Spleen (tissue), 7 donors: ENCODE measurements at regions not wholly inside any gene's neighbourhood (a gene's known extent, or its start where the extent isn't known, plus 50 kb on each side); places are given as distances from the start of the nearest gene placed in this dataset.

Experiments used
- POLR2A ChIP-seq, 3 donors: fragments of 450-650 bp; IDR thresholded peaks; one replicate each; pipeline ENCODE4 v1.5.1; 2017; ENCODE audit warnings: antibody characterized with exemption in 3 of 3, mild to moderate bottlenecking in 1 of 3
- POLR2AphosphoS5 ChIP-seq, 3 donors: sonication (generic); formaldehyde crosslinking; IDR thresholded peaks; one replicate each; pipeline ENCODE4 v1.5.1; 2017; ENCODE audit warnings: antibody characterized with exemption in 3 of 3
- TF ChIP-seq, protein P1 (sequence below), 11 experiments: fragments of 200-600 bp in 7 of 11; fragments of 450-650 bp in 4 of 11; sonication (generic) in 4 of 11; IDR thresholded peaks in 8 of 11; conservative IDR thresholded peaks in 3 of 11; 1 replicate in 7 of 11; 2 replicates in 4 of 11; pipeline versions ENCODE4 v1.4.0 to v1.8.0; 2016 to 2021; ENCODE audit warnings: antibody characterized with exemption in 11 of 11, inconsistent platforms in 4 of 11, mild to moderate bottlenecking in 1 of 11
- donor health status: DM: no; HTN: no; CAD: no; lungs with moderate emphysema.
- donor health status: DM: no; HTN: no; CAD: no.
- donor health status: DM: no; HTN: no; CAD: no.

GRCh38 chr4:79575709-79576428 is 167.8 kb upstream of the GK2 start:
- TF ChIP-seq, protein P1, sequence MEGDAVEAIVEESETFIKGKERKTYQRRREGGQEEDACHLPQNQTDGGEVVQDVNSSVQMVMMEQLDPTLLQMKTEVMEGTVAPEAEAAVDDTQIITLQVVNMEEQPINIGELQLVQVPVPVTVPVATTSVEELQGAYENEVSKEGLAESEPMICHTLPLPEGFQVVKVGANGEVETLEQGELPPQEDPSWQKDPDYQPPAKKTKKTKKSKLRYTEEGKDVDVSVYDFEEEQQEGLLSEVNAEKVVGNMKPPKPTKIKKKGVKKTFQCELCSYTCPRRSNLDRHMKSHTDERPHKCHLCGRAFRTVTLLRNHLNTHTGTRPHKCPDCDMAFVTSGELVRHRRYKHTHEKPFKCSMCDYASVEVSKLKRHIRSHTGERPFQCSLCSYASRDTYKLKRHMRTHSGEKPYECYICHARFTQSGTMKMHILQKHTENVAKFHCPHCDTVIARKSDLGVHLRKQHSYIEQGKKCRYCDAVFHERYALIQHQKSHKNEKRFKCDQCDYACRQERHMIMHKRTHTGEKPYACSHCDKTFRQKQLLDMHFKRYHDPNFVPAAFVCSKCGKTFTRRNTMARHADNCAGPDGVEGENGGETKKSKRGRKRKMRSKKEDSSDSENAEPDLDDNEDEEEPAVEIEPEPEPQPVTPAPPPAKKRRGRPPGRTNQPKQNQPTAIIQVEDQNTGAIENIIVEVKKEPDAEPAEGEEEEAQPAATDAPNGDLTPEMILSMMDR (IDR thresholded peaks at IDR 0.05 in 8 of 11, conservative IDR thresholded peaks at IDR 0.05 in 3 of 11), result no peak
- TF ChIP-seq POLR2AphosphoS5 (IDR thresholded peaks at IDR 0.05), result no peak
- TF ChIP-seq POLR2A (IDR thresholded peaks at IDR 0.05), result no peak
